ENCODE measurements at regions not wholly inside any gene's neighbourhood (a gene's known extent, or its start where the extent isn't known, plus 50 kb on each side); places are given as distances from the start of the nearest gene placed in this dataset.

DNA sequence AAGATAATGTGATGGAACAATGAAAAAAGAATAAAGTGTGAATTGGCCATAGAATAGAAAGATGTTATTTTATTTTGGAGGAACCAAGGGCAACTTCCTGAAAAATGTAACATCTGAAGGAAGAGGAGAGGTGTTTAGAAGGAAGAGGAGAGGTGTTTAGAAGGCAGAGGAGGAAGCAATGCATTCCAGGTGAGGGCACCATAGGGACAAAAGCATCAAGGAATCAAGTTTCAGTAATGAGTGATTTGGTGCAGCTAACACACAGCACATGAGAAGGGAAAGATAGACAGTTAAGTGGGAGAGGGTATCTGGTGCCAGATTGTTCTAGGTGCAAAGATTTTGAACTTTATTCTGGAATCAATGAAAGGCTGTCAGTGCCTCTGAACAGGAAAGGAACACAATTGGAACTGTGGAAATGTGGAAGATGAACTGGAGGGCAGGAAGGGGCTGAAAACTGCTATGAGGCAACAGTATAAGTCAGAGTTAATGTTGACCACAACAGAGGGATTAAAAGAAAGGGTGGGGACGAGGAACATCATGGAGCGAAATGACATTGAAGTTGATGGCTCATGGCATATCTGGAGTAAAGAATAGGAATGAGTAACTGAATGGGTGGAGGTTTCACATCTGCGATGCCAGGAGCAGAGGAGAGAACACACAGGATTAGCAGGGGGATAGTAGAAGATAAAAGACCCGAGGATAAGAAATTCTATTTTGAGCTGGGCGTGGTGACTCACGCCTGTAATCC lies 326.6 kb downstream of the LRIG3 start:
- no peak for DNase-seq

DNA sequence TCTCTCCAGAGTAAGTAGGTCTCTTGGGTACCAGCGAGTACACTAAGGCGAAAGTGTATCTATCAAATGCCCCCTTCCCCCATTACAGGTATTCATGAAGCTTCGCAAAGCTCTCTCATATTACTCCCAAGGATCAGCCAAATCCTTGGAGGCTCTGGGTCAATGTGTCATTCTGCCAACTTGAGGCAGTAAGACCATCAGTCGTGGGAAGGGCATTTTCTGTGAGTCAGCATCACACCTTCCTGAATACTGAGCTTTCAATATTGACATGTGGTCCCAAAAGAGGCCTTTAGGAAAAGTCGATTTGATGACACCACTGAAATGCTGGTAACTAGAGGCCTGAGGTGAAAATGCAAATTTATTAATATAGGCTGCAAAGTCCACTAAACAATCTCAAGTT lies 323.9 kb downstream of the LRIG3 start:
- no peak for DNase-seq

DNA sequence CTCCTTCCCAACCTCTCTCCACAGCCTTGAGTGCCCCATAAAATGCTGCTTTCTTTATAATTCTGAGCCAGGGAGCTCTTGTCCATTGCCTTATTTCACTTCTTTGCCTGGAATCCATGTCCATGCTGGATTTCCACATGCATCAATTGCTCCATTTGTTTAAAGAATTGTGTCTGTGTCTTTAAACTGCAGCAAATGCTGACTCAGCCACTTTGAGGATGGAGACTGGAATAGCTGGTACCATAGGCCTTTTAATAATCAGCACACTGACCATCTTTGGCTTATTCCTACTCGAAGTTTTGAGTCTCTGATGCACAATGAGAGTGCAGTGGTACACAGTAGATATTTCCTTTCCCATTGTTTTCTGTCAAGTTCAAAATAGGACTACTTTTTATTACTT lies 318.8 kb downstream of the LRIG3 start:
- no peak for DNase-seq

DNA sequence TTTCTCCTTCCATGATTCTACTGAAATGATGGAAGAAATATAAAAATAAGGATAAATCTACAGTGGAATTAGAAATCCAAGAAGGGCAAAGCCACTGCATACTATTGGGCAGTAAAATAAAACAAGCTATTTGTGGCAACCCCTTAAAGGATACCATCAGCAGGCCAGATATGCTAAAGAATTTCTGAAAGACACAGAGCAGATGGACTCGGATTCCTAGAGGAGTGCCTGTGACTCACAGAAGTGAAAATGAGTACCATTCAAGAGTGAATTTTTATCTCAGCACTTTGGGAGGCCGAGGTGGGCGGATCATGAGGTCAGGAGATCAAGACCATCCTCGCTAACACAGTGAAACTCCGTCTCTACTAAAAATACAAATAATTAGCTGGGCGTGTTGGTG lies 318.1 kb downstream of the LRIG3 start:
- no peak for DNase-seq

DNA sequence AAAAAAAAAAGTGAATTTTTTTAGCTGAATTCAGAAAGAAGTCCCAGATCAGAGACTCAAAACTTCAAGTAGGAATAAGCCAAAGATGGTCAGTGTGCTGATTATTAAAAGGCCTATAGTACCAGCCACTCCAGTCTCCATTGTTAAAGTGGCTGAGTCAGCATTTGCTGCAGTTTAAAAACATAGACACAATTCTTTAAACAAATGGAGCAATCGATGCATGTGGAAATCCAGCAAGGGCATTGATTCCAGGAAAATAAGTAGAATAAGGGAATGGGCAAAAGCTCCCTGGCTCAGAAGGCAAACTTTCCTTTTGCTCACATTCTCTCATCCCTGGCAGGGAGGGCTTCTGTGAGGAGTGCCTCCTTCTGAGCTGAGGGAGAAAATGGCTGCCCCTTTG lies 317.6 kb downstream of the LRIG3 start:
- no peak for DNase-seq

DNA sequence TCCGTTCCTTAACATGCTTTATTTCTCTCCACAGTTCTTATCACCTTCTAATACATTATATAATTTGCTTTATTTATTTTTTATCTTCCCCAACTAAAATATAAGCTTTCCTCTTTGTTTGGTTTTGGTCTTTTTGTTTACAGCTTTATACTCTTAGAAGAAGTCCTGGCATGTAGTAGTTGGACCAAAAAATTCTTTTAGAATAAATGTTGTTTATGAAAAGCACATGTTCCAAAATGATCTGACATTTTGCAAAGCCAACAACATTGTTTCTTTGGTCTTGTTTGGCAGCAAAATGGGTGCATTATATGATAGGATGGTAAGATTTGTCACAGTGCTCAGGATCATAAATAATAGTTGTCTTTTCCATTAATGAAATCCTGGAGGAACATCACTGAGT lies 312.5 kb downstream of the LRIG3 start:
- DNase-seq, result no peak

DNA sequence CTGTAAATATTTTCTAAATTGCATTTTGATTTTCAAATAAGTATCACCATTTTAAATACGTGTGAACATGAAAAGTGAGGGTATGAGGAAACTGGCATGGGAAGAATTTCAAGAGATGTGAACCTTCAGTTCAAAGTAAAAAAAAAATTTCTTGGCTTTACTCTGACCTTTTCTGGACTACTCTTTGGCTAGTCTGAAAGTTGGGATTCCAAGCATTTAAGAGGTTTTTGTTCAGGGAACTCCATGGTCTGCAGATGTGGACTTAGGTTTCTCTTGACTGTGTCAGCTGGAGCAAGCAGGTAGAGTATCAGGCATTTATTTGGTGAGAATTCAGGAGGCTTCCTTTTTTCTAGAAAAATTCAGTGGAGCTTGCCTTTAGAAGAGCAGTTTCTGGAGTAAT lies 311.6 kb downstream of the LRIG3 start:
- no peak for DNase-seq

DNA sequence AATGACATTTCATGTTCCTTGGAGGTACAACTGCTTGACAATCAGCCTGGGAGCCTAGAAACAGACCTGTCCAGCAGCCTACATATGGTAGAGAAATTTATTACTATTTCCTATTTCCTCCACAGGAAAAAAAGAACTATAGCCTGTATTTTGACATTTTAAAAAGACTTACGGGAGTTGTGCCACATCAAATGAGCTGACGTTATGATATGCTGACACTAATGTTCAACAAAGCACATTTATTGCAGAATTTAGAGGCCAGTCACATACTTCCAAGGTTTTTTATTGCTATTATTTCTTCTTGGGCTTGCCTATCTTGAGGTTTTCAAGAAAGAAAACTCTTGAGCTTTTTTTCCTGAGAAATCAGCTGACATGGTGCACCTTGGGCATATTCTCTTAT lies 305.3 kb downstream of the LRIG3 start:
- no peak for DNase-seq

DNA sequence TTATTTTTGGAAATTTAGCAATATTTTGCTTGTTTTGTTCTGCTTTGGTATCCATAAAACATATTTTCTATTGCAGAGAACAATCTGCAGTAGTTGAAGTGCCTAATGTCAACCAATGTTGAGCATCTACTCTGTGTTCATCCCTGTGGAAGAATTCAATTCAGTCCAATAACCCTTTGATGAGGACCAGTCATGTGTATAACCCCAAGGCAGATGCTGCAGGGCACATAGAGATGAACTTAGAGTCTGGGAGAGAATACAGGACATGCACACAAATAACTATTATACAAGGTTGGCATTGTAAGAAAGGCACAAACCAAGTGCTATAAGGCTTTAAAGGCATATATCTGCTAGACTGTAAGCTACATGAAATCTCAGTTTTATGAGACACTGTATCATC lies 304.7 kb downstream of the LRIG3 start:
- no peak for DNase-seq

DNA sequence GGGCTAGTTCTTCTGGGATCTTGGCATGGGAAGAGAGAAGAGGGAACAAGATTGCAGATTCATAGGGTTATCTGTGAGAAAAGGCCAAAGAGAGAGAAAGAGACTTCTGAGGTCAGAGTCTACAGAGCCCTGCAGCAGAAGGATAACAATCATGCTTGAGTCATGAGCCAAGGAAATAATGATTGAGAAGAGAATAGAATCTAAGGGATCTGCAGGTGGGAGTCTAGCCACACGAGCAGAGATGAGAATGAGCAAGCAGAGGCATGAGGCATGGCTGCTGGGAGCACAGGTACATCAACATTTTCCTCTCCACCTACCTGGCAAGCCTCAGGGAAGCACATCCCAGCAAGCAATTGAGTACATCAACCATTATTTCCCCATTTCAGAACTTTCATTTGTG lies 303.7 kb downstream of the LRIG3 start:
- DNase-seq, result no peak

DNA sequence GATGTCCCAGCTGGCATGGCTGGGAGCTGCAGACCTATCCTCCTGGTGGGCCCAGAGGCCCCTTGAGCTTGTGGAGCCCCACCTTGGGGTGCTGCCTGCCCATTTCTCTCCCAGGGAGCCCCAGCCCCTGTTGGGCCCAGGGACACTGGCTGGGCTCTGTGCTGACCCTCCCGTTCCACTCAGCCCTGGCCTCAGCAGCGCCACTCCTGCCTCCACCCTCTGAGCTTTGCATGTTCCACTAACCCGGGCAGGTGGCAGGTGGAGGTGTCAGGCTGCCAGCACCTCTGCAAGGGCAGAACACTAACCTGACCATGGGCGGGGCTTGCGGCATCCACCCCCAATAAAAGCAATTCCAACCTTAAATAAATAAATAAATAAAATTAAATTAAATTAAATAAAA lies 299.2 kb downstream of the LRIG3 start:
- DNase-seq, result no peak

DNA sequence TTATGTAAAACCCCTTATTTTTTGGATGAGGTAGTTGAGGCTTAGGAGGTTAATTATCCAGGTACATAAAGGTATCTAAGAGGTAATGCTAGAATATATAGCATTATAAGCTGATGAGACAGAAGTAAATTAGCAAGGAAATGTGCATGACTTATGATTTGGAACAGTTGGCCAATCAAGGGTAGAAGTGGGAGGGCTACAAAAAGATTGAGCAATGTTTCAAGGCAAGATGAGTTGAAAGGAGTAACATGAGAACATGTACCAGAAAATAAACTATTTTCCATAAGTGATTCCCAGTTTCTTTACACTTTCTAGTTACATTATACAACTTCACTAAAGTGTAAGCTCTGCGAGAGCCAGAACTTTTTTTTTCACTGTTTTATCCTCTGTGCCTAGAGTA lies 290.9 kb downstream of the LRIG3 start:
- no peak for DNase-seq

DNA sequence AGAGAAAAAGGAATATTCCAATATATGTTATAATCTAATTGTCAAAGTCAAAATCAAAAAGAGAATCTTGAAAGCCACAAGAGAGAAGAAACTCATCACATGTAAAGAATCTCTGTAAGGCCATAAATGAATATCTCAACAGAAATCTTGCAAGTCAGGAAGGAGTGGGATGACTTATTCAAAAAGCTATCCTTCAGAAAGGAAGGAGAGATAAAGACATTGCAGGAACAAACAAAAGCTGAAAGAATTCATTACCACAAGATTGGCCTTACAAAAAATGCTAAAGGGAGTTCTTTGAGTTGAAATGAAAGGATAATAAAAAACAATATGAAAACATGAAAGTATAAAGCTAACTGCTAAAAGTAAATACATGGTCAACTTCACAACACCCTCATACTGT lies 286.8 kb downstream of the LRIG3 start:
- no peak for DNase-seq

DNA sequence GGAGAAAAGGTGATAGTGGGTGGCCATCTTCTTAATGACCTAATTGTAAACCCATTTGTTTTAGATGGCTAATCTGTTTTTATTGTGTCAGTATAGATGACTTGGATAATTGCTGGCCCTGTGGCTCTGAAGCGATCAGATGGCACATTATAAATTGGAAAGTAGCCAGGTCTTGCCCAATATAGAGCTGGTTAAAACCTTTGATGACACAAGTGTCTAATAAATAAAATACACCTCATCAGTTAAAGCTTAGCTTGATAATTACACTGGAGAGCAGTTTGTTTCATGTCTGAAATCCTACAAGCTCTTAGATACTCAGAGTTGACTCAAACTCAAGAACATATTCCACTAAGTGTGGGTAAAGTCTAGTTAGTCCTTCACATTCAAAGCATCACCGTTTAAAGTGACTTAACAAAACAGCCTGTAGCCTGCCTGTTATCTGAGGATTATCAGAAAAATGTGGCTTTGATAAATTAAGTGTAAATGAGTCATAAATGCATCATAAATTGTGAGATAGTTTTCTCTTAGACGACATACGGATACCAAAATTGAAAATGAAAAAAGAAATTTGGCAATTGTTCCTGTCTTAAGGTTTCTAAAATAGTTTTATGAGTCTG lies 280.9 kb downstream of the LRIG3 start:
- DNase-seq, result no peak

DNA sequence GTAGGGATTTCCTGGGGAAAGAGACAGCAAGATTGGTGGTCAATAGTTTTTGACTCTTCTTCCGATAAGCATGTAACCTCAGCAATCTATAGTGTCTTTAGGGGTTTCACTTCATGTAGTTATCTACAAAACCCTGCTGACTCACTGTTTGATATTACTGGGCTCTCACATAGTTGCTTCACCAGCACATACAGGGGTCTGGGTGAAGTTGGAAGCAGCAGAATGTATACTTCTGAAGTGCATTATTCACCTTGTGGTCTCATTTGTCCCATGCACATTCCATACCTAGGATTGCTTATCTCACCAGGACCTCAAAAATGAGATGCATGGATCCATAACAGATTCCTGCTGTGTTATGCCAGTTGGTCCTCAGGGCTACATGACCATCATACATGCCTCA lies 280.0 kb downstream of the LRIG3 start:
- DNase-seq, result no peak

DNA sequence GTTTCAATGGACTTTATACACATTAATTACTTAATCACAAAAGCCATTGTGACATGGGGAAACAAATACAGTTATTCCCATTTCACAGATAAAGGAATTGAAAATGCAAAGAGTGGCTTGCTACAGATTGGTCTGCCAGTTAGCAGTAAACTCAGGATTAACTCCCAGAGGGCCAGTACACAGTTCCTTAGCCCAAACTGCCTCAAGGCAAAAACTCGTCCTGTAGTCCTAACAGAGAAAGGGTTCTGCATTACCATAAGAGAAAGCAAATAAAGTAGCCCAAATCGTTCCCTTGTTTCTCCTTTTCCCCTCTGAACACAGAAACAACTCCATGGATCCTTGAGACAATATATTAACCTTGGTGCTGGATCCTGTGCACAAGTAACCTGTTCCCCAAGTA lies 274.4 kb downstream of the LRIG3 start:
- no peak for DNase-seq

DNA sequence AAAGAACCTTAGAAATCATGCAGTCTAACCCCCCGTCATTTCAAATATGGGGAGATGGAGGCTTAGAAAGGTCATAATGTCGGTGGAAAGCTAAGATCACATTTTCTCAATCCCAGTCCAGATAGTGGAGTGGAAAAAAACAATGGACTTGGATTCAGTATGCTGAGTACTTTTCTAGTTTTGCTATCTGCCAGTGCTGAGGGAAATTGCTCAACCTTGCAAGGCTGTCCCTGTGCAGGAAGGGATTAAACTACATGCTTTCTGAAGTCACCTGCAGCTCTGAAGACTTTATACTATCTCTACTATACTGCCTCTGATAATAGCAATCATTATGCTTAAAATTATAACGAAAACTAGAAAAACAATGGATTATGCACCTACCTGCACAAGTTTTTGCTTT lies 272.8 kb downstream of the LRIG3 start:
- no peak for DNase-seq

DNA sequence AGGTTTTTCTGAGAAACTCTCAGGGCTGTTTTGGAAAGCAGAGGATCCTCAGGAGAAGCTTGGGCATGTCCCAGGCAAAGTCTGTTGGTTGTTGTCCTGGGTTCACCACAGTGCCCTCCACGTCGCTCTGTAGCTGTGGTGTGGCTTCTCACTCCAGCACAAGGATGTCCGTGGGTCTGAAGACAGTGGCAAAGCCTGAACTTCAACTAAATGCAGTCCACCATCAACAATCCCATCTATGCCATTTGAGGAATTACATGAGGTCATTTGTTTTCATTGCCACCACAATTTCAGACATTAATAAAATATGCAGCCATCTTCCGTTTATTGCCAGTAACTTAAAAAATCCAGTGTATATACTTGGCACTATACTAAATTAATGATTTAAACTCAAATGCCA lies 272.1 kb downstream of the LRIG3 start:
- no peak for DNase-seq

DNA sequence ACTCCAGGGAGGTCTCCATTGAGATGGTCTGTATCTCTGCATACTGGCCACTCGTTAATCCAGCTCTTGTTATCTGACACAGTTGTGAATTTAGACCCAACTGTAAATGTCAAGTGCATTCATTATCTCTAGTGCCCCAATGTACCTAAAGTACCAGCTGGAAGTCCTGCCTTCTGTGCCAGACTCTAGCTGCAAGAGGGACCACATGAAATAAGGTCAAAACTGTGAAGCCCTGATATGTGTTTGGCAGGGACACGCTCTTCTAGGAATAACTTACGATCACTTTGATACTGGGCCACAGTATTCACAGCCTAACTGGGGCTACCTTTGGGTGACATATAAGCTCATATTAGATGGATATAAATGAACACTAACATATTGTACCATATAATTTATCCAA lies 268.5 kb downstream of the LRIG3 start:
- no peak for DNase-seq

DNA sequence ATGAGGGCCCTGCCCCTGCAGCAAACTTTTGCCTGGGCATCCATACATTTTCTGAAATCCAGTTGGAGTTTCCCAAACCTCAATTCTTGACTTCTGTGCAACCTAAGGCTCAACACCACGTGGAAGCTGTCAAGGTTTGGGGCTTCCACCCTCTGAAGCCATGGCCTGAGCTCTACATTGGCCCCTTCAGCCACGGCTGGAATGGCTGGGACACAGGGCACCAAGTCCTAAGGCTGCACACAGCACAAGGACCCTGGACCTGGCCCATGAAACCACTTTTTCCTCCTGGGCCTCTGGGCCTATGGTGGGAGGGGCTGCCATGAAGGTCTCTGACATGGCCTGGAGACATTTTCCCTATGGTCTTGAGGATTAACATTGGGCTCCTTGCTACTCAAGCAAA lies 266.3 kb downstream of the LRIG3 start:
- DNase-seq, result no peak

DNA sequence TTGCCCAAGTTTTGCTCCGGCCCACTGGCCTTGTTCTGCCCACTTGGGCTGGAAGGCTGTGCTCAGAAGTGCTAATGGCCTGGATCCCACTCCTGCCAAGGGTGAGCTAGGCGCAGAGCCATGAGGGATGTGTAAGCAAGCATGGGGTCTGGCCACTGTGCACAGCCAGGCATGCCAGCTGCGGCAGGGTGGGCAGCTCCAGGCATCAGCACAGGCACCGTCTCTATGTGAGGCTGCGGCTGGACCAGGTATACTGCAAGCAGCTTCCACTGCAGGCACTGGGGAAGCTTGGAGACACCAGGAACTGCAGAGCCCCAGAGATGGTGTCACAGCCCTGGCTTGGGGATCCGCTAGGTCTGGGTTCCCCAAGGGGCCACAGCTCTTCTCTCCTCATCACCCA lies 264.9 kb downstream of the LRIG3 start:
- DNase-seq, result no peak

DNA sequence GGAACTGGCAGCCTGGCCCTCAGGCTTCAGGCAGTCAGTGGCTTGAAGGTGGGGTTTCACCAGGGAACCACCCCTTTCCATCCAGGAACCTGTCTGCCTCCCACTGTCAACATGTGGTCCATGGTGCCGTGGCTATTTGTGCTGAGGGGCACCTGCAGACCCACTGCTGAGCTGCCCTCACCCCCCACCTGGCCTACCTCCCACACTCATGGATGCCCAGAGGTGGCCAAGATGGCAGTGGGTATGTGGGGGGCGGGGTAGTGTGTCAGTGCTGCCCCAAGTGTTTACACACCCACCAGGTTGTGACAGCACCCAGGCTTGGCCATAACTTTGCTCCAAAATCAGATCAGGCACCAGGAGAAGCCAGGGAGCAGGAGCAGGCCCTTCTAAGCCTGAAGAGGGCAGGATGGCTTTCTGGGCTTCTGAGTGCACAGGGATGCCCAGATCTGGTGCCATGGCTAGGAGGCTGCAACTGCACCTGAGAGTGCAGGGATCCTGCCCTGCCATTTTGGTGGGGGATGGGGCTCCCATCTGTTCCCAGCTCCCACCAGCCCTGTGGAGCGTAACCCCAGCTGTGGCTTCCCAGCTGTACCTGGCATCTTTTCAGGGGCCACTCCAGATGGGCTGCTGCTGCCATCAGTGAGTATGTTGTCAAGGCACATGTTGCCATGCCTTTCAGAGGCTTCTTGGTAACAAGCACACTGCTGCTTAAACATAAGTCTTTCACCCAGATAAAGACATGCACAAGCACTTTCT lies 263.9 kb downstream of the LRIG3 start:
- no peak for DNase-seq

DNA sequence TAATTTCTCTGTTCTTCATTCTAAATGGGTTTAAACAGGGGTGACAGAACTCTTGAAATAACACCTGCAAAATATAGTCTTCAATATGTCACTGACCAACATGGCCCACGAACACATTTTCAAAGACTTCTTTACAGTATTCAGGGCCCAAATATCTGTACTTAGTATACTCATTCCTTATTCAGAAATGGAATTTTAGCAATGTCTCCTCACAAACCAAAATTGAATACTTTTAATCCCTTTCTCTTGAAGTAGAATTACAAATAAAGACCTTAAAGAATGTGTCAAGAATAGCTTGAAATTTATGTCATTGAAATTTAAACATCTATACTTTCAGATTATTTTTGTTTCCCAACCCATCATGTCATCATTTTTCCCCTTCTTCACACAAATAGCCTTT lies 263.1 kb downstream of the LRIG3 start:
- no peak for DNase-seq

DNA sequence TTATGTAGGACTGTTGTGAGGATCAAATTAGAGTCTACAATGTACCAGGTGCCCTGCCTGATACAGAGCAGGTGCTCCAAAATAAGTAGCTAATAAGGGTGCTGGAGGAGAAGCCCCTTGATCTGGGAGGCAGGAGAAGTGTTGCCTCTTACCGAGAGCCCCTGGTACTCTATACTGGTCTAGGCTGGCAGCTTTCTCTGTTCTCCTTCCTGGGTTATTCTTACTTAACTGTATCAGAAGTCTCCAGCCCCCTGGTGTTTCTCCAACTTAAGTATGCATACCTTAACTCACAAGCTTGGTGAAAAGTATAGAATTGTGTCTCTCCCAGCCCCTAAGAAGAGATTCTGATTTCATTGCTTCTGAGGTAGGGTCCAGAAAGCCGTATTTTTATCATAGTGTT lies 254.9 kb downstream of the LRIG3 start:
- DNase-seq, result no peak
